OCI-LY3 (cell line): ENCODE measurements at regions not wholly inside any gene's neighbourhood (a gene's known extent, or its start where the extent isn't known, plus 50 kb on each side); places are given as distances from the start of the nearest gene placed in this dataset.

ENCODE experiments used
- CTCF ChIP-seq: fragments of 200-600, 300-600 bp; sonication (generic); IDR thresholded peaks from 2 replicates; pipeline ENCODE4 v1.5.1; 2014; ENCODE audit warnings: antibody characterized with exemption, low read length, low read depth
- EZH2phosphoT487 ChIP-seq: fragments of 200-600 bp; shearing (Covaris generic); IDR thresholded peaks from 2 replicates; pipeline ENCODE4 v1.6.1; 2018; ENCODE audit warnings: antibody characterized with exemption, mixed run types, low read depth

GRCh38 chr7:52635021-52635420, 400.4 kb upstream of the POM121L12 start:
- TF ChIP-seq CTCF (no peak), EZH2phosphoT487 (no peak)
